Epithelial cell of proximal tubule (primary cell): ENCODE measurements at regions not wholly inside any gene's neighbourhood (a gene's known extent, or its start where the extent isn't known, plus 50 kb on each side); places are given as distances from the start of the nearest gene placed in this dataset.

Experiments
- DNase-seq: peaks from one replicate; pipeline ENCODE4 v3.0.0-alpha.2; 2011; ENCODE audit warnings: low read depth
- H3K4me3 ChIP-seq: 2 replicates; pipeline ENCODE4 v1.5.1; 2011; ENCODE audit warnings: low read depth, mild to moderate bottlenecking, low read length
- TF ChIP-seq, protein P1 (sequence below): conservative IDR thresholded peaks from 2 replicates; pipeline ENCODE4 v1.5.1; 2012; ENCODE audit warnings: low read depth, mild to moderate bottlenecking, low read length

DNA sequence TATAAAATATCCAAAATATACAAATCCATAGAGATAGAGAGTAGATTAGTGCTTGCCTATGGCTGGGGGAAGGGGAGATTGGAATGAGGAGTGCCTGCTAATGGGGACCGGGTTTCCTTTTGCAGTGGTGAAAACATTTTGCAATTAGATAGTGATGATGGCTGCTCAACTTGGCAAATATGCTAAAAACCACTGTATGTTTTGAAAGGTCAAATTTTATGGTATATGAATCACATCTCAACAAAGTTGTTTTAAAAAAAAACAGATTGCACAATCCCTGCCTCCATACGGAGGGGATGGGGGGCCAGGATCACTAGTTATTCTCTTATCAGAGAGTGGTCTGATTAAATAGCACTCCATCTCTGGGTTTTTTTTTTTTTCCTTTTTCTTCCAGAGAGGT is 76.9 kb upstream of the RIPOR2 start:
- no peak for DNase-seq
- H3K4me3 ChIP-seq: no peak overlapping the region
- TF ChIP-seq, protein P1, sequence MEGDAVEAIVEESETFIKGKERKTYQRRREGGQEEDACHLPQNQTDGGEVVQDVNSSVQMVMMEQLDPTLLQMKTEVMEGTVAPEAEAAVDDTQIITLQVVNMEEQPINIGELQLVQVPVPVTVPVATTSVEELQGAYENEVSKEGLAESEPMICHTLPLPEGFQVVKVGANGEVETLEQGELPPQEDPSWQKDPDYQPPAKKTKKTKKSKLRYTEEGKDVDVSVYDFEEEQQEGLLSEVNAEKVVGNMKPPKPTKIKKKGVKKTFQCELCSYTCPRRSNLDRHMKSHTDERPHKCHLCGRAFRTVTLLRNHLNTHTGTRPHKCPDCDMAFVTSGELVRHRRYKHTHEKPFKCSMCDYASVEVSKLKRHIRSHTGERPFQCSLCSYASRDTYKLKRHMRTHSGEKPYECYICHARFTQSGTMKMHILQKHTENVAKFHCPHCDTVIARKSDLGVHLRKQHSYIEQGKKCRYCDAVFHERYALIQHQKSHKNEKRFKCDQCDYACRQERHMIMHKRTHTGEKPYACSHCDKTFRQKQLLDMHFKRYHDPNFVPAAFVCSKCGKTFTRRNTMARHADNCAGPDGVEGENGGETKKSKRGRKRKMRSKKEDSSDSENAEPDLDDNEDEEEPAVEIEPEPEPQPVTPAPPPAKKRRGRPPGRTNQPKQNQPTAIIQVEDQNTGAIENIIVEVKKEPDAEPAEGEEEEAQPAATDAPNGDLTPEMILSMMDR: no peak

DNA sequence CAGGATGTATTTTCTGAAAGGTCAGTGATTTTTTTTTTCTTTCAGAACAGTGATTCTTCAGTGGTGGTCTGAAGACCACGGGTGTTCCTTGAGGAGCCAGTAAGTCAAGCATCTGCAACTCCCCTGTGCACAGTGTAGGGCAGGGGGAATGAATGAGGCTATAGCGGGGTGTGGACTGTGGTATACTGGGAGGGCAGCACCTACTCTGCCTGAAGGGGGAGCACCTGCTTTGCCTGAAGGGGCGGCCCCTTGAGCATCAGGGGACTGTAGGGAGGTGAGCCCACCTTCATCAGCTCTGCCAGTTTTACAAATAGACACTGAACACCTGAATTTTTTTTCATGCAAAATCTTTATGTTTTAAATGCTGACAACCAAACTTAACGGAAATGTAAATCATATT is 77.5 kb upstream of the RIPOR2 start:
- H3K4me3 ChIP-seq: no peak overlapping the region
- DNase-seq: no peak
- TF ChIP-seq, protein P1: peak; percentile 14

DNA sequence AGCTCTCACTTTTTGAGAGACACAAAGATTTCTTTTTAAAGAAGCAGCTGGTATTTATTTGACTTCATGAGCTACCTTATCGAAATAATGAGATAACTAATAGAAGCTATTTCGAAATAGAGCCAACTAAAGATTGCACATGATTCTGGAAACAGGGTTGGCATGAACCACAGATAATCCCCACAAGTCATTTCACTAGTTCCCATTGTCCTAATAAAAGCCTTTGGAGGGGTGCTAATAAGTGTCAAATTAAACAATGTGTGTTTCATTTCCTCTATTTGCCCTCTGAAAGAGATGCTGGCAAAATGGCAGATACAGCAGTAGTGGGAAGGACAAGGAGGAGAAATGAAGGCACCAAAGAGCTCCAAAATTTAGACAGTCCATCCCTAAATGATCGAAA is 78.6 kb upstream of the RIPOR2 start:
- no peak overlapping the region for H3K4me3 ChIP-seq
- DNase-seq: no peak
- TF ChIP-seq, protein P1: no peak

DNA sequence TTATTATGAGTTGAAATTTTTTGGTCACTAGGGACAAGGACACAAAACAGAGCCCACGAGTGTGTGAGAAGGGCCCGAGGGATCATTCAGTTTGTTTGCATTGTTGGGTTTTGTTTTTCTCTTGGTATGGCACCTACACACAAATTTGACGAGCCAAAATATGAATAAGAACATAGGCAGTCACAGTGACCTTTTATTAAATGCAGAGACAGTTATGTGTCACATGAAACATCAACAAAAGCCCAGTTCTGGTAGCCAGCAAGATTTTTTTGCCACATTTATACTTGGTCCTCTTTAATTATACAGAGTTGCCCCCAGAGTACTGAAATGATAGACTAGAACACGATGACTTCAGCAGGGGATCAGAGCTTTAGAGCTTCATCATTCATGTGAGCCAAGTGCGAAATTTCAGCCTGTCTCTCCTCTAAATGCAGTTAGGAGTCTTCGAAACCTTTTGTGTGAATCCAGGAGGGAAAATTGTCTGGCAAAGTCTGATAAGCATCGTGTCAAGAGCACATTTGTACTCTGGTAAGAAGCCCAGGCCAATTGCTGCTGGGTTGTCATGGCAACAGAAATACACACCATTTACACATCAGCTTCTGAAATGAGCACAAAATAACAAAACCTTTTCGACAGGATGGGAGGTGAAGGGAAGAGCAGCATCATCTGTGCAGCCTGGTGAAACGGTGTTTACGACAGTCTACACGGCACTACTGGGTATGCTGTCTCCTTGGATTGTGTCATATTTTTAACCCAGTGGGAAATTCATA is 79.2 kb upstream of the RIPOR2 start:
- TF ChIP-seq, protein P1: no peak
- DNase-seq: no peak

DNA sequence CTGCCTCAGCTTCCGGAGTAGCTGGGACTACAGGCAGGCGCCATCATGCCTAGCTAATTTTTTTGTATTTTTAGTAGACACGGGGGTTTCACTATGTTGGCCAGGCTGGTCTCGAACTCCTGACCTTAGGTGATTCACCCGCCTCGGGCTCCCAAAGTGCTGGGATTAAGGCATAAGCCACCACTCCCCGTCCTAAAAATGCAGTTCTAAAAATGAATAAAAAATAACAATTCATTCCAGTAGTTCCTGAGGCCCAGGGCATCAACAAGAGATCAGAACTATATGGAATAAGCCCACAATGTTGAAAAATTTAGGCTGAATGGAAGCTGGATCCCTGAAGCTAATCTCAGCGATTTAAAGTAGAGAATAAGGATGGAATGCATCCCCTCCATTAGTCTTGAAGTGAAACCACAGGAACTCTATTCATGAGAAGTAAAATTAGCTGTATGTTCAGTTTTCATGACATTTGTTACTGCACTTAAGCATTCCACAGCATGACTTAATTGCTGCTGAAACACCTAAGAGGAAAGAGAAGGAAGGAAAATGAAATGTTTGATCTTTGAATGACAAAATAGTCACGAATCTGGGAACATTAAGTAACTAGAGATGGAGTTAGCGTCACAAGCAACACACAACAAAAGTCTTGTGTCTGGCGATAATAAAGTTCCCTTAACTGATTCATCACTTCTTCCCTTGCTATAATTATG is 80.4 kb upstream of the RIPOR2 start:
- DNase-seq: no peak
- TF ChIP-seq, protein P1: no peak
- H3K4me3 ChIP-seq: no peak overlapping the region

More for the DNA sequence above, 79.2 kb upstream of the RIPOR2 start:
- no peak overlapping the region for H3K4me3 ChIP-seq

DNA sequence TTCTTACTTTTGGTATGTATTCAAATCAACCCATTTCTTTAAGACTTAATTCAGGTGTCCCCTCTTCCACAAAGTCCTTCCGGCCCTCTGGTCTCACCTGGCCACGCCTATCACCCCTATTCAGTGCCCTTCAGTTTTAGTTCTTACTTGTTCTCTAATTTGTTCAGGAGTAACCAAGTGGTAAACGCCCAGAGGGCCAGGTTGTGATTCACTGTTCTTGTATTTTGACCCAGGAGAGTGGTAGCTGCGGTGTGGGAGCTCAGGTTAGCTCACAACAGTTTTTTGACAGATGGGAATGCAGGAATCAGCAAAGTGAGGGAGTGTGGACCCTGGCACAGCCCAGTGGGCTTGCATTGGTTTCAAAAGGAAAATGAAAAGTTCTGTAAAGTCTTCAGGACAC is 81.7 kb upstream of the RIPOR2 start:
- TF ChIP-seq, protein P1: no peak
- DNase-seq: no peak
- no peak overlapping the region for H3K4me3 ChIP-seq
